22Rv1 (cell line): ENCODE measurements at regions not wholly inside any gene's neighbourhood (a gene's known extent, or its start where the extent isn't known, plus 50 kb on each side); places are given as distances from the start of the nearest gene placed in this dataset.
"Not testable (repeated sequence)": the region's sequence is repeated elsewhere in the genome, so short reads cannot be mapped to it uniquely, and the experiment has no call there.

Source experiments
- H3K27ac ChIP-seq: fragments of 450-650 bp; 2 replicates; pipeline ENCODE4 v1.5.1; 2017
- ZFX ChIP-seq: fragments of 450-650 bp; IDR thresholded peaks from 2 replicates; pipeline ENCODE4 v1.6.1; 2017; ENCODE audit warnings: antibody characterized with exemption, borderline replicate concordance
- TF ChIP-seq, protein P1 (sequence below): fragments of 450-650 bp; IDR thresholded peaks from 2 replicates; pipeline ENCODE4 v1.5.1; 2017; ENCODE audit warnings: mild to moderate bottlenecking

DNA sequence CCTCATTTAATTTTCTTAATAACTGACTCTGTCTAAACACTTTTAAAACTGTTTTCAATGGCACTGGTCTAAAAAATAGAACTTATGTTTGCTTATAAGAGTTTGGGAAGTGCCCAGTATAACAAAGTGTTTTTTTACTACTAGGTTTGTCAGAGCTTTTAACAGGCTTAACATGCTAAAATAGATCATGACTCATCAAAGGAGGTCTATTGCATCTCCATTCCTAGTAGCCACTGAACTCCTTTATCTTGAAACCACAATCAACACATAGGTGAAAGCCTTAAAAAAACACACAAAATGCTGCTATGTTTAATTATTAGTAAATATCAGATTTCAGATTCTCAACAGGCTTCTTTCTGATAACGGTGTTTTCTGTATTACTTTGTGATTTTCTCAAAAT lies 196.4 kb upstream of the KIF2B start:
- no peak for TF ChIP-seq ZFX
- TF ChIP-seq, protein P1, sequence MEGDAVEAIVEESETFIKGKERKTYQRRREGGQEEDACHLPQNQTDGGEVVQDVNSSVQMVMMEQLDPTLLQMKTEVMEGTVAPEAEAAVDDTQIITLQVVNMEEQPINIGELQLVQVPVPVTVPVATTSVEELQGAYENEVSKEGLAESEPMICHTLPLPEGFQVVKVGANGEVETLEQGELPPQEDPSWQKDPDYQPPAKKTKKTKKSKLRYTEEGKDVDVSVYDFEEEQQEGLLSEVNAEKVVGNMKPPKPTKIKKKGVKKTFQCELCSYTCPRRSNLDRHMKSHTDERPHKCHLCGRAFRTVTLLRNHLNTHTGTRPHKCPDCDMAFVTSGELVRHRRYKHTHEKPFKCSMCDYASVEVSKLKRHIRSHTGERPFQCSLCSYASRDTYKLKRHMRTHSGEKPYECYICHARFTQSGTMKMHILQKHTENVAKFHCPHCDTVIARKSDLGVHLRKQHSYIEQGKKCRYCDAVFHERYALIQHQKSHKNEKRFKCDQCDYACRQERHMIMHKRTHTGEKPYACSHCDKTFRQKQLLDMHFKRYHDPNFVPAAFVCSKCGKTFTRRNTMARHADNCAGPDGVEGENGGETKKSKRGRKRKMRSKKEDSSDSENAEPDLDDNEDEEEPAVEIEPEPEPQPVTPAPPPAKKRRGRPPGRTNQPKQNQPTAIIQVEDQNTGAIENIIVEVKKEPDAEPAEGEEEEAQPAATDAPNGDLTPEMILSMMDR = no peak
- H3K27ac ChIP-seq = no peak overlapping the region

GRCh38 chr17:53619025-53619424 lies 203.7 kb upstream of the KIF2B start:
- H3K27ac ChIP-seq = no peak overlapping the region
- TF ChIP-seq, protein P1 = no peak
- TF ChIP-seq ZFX = no peak

GRCh38 chr17:53608208-53608607 lies 214.5 kb upstream of the KIF2B start:
- H3K27ac ChIP-seq = not testable (repeated sequence)

GRCh38 chr17:53607475-53607874 lies 215.3 kb upstream of the KIF2B start:
- no peak overlapping the region for H3K27ac ChIP-seq
- TF ChIP-seq ZFX = no peak
- TF ChIP-seq, protein P1 = no peak

DNA sequence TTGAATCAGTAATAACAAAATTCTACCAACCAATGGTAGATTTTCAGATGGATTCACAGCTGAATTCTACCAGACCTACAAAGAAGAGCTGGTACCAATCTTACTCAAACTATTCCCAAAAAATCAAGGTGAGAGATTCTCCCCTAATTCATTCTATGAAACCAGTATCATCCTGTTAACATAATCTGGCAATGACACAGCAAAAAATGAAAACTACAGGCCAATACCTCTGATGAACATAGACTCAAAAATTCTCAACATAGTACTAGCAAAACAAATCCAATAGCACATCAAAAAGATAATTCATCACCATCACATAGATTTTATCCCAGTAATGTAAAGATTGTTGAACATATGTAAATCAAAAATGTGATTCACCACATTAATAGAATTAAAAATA lies 234.4 kb upstream of the KIF2B start:
- no peak for TF ChIP-seq ZFX
- TF ChIP-seq, protein P1 = no peak
- no peak overlapping the region for H3K27ac ChIP-seq

GRCh38 chr17:53574038-53574437 lies 248.7 kb upstream of the KIF2B start:
- no peak overlapping the region for H3K27ac ChIP-seq
- TF ChIP-seq, protein P1 = no peak
- no peak for TF ChIP-seq ZFX

DNA sequence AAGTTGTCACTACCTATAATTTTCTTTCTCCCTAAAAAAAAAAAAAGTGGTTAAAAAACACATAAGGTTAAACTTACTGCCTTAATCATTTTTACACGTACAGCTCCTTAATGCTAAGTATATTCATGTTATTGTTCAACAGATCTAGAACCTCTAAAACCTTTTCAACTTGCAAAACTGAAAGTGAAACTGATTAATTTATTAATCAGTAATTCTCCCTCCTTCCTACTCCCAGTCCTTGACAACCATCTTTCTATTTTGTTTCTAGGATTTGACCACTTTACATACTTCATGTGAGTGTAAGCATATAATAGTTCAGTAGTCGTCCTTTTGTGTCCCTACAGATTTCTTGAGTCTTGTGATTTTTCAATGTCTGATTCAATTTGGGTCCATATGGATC lies 251.4 kb upstream of the KIF2B start:
- no peak overlapping the region for H3K27ac ChIP-seq
- TF ChIP-seq, protein P1 = no peak
- no peak for TF ChIP-seq ZFX

DNA sequence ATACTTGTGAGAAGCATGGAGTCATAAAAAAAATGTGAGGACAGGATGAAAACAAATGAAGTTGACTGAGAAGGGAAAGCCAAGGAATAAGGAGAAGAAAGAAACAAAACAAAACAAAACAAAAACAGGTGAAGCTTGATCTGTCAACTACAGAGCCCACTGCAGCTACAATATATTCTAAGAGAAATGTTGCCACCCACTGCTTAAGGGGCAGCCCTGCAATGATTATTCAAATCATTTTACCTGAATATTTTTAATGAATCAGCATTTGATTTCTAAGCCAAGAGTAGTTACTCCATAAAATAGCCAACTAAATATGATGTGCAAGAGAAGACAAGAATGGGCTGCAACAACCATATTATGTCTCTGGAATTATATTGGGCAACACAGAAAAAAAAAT lies 252.0 kb upstream of the KIF2B start:
- TF ChIP-seq, protein P1 = no peak; the same call in 1 of the 2 replicates
- no peak for TF ChIP-seq ZFX
- no peak overlapping the region for H3K27ac ChIP-seq
